ENCODE measurements at regions not wholly inside any gene's neighbourhood (a gene's known extent, or its start where the extent isn't known, plus 50 kb on each side); places are given as distances from the start of the nearest gene placed in this dataset.
"Not testable (repeated sequence)": the region's sequence is repeated elsewhere in the genome, so short reads cannot be mapped to it uniquely, and the experiment has no call there.

DNA sequence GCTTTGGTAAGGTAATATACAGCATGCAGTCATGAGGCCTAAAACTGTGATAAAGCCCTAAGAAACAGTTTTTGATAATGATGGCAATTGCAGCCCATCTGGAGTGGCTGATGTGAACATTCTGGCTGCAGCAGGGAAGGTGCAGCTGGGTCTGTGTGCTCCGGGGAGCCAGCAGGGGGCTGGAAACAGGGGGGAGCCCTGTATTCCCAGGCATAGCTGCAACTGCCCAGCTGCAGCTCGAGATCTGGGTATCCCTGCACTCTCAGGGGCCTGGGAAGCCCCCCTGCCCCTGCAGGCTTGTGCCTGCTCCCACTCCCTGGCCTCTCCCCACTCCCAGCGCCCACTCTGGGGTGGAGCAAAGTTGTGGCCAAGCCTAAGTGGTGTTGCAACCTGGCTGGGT, 95.6 kb downstream of the RRAGB start:
- H3K27ac ChIP-seq = no peak overlapping the region
- no peak for DNase-seq (ENCODE audit: low read depth, low spot score)

- DNase-seq (ENCODE audit: low read depth, low spot score) = no peak
- H3K27ac ChIP-seq = peak overlapping the region; percentile 13
These were observed 98.0 kb downstream of the RRAGB start for GRCh38 chrX:55815546-55815945.

- DNase-seq (ENCODE audit: low read depth, low spot score) = no peak
- peak overlapping the region; percentile 13 for H3K27ac ChIP-seq
These were observed 98.5 kb downstream of the RRAGB start for GRCh38 chrX:55816023-55816422.

GRCh38 chrX:55818673-55819375, 101.3 kb downstream of the RRAGB start:
- DNase-seq (ENCODE audit: low read depth, low spot score) = no peak
- H3K27ac ChIP-seq = no peak overlapping the region

GRCh38 chrX:55839485-55839884, 121.9 kb downstream of the RRAGB start:
- H3K27ac ChIP-seq = no peak overlapping the region
- DNase-seq (ENCODE audit: low read depth, low spot score) = no peak

- H3K27ac ChIP-seq = no peak overlapping the region
- no peak for DNase-seq (ENCODE audit: low read depth, low spot score)
These were observed 124.6 kb downstream of the RRAGB start for GRCh38 chrX:55841962-55842752.

DNA sequence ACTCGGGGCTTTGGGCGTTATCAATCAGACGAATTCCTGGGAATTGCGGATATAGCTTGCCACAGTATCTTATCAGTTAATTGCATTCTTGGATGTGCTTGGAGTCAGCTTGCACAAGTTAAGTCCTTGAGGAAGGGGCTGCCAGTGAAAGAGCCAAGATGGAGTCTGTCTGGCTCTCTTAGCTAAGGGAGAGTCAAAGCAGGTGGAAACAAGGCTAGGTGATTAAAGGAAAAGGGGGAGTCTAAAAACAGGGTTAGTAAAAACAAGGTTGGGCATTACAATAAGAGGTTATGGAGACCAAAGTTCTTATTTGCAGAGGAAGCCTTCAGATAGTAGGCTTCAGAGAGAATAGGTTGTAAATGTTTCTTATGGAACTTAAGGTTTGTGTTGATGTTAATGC, 149.2 kb downstream of the RRAGB start:
- DNase-seq (ENCODE audit: low read depth, low spot score); H3K27ac ChIP-seq: not testable (repeated sequence)

GRCh38 chrX:55867181-55867651, 149.7 kb downstream of the RRAGB start:
- no peak overlapping the region for H3K27ac ChIP-seq
- no peak for DNase-seq (ENCODE audit: low read depth, low spot score)

DNA sequence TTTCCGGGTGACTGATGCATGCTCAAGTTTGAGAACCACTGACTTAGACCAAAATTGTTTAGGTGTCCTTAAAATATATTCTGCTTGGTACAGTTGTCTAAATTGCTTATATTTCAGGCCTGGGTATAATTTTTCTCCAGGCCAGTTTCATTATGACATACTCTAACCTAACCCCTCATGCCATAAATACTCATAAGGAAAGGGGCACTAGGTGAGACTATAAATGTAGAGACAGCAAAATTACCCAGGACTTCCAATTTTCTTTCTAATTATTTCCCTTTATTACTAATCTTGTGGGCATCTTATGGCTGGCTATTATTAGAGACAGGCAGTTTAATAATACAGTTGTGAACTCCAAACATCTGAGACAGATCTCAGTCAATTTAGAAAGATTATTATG, 150.2 kb downstream of the RRAGB start:
- no peak overlapping the region for H3K27ac ChIP-seq
- DNase-seq (ENCODE audit: low read depth, low spot score) = no peak

- H3K27ac ChIP-seq = no peak overlapping the region
- no peak for DNase-seq (ENCODE audit: low read depth, low spot score)
These were observed 157.3 kb downstream of the RRAGB start for GRCh38 chrX:55874807-55875206.

- not testable (repeated sequence) for H3K27ac ChIP-seq; DNase-seq (ENCODE audit: low read depth, low spot score)
These were observed 166.0 kb downstream of the RRAGB start for GRCh38 chrX:55883541-55883940.

GRCh38 chrX:55907968-55908607, 190.5 kb downstream of the RRAGB start:
- DNase-seq (ENCODE audit: low read depth, low spot score) = no peak
- H3K27ac ChIP-seq = peak overlapping the region; percentile 64

- H3K27ac ChIP-seq = peak overlapping the region; percentile 64
- no peak for DNase-seq (ENCODE audit: low read depth, low spot score)
These were observed 191.2 kb downstream of the RRAGB start for GRCh38 chrX:55908661-55909212.

DNA sequence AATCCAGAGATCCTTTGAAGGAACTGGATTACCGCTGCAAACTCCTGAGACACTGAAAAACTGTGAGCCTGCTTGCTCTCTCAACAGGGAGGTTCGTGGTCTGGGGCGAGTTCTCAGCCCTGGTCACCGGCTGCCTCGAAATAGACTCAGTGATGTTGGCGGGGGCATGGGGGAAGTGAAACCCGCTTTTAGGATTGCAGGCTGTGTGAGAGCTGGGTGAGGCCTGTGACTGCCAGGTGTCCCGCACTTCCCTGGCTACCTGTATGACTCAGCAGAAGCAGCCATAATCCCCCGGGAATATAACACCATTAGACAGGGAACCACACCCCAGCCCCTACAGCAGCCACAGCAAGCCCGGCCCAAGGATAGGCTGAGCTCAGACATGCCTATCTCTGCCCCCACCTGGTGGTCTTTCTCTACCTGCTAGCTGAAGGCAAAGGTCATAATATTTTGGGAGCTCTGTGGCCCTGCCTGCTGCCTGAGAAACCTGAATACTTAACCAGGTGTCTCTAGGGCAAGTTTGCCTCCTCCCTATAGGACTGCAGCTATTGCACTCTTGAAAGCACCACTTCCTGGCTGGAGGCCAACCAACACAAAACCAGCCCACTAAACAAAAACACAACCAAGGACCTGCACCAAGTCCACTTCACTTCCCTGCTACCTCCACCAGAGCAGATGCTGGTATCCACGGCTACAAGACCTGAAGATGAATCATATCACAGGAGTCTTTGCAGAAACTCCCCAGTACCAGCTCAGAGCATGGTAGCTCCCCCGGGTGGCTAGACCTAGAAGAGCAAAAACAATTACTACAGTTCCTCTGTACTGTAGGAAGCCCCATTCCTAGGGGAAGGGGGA, 202.0 kb downstream of the RRAGB start:
- DNase-seq (ENCODE audit: low read depth, low spot score) = no peak

GRCh38 chrX:55924574-55924973, 207.0 kb downstream of the RRAGB start:
- no peak overlapping the region for H3K27ac ChIP-seq
- DNase-seq (ENCODE audit: low read depth, low spot score) = no peak

More for the DNA sequence above, 202.0 kb downstream of the RRAGB start:
- H3K27ac ChIP-seq = no peak overlapping the region

- DNase-seq (ENCODE audit: low read depth, low spot score); H3K27ac ChIP-seq: not testable (repeated sequence)
These were observed 211.0 kb downstream of the RRAGB start for GRCh38 chrX:55928529-55928928.
